ENCODE measurements at regions not wholly inside any gene's neighbourhood (a gene's known extent, or its start where the extent isn't known, plus 50 kb on each side); places are given as distances from the start of the nearest gene placed in this dataset.

GRCh38 chr4:60721685-60722084 lies 478.4 kb upstream of the ADGRL3 start:
- Histone ChIP-seq H4K8ac (replicated peaks; ENCODE audit: insufficient read length, low read depth, low read length) (no peak overlapping the region), H4K20me1 (ENCODE audit: control insufficient read depth, insufficient read depth, insufficient read length) (no peaks in the 10 kb centered on the region), H3K4ac (ENCODE audit: low read depth, low read length) (no peak overlapping the region), H4K5ac (ENCODE audit: insufficient read length, low read depth, low read length) (no peak overlapping the region), H3K4me2 (ENCODE audit: insufficient read depth, insufficient read length, low read length) (no peak overlapping the region), H3K27me3 (ENCODE audit: insufficient read depth, low read length) (no peaks in the 10 kb centered on the region), H2BK20ac (ENCODE audit: low read depth, low read length, poor library complexity, severe bottlenecking) (no peak overlapping the region), H3K14ac (ENCODE audit: insufficient read depth, low read length) (no peak overlapping the region), H3K9me3 (ENCODE audit: control insufficient read depth, low read depth, low read length) (no peaks in the 10 kb centered on the region), H3K27ac (ENCODE audit: insufficient read length, low read depth, low read length) (no peak overlapping the region), H2AFZ (ENCODE audit: low read length) (no peak overlapping the region), H2BK12ac (ENCODE audit: insufficient read length, low read depth, low read length) (no peak overlapping the region), H3K4me1 (ENCODE audit: insufficient read depth, low read length) (no peaks in the 10 kb centered on the region), H3K23me2 (ENCODE audit: insufficient read length, low read depth, low read length, poor library complexity, severe bottlenecking) (no peaks in the 10 kb centered on the region), H4K91ac (ENCODE audit: insufficient read length, low read depth, low read length) (no peak overlapping the region), H3K79me2 (ENCODE audit: insufficient read depth, low read length) (no peaks in the 10 kb centered on the region), H3K18ac (ENCODE audit: insufficient read length, low read depth, low read length) (no peak overlapping the region), H2BK5ac (ENCODE audit: insufficient read length, low read length) (no peak overlapping the region), H3T11ph (ENCODE audit: low read length) (no peak overlapping the region), H3K9ac (ENCODE audit: extremely low read depth, insufficient read length, low read length) (no peak overlapping the region), H3K23ac (ENCODE audit: insufficient read length, low read depth, low read length) (no peak overlapping the region), H2BK15ac (ENCODE audit: low read depth, low read length) (no peak overlapping the region), H2AK5ac (ENCODE audit: insufficient read length, low read length) (no peak overlapping the region), H3K79me1 (ENCODE audit: insufficient read depth, low read depth, low read length, poor library complexity, severe bottlenecking) (no peaks in the 10 kb centered on the region), H2BK120ac (ENCODE audit: low read depth, low read length, poor library complexity, severe bottlenecking) (no peak overlapping the region), H3K56ac (ENCODE audit: insufficient read length, low read depth, low read length) (no peak overlapping the region)
- no peaks in the 10 kb centered on the region for H3K36me3 Mint-ChIP-seq (ENCODE audit: insufficient read depth in 1 of 3, low read depth in 3 of 3)
- no peak overlapping the region for H3K4me3 Mint-ChIP-seq
- no peak for DNase-seq
- H3K9me3 Mint-ChIP-seq: no peaks in the 10 kb centered on the region
- peaks cover 2 to 3% of the 10 kb centered on the region in 2 experiments; a peak in 3 of 4 replicates for H3K4me1 Mint-ChIP-seq
- WGBS (ENCODE audit: extremely low coverage, insufficient read length, low lambda C conversion rate): no CpG with 5 or more reads among the region's 1 CpG
- no peak for TF ChIP-seq CTCF (conservative IDR thresholded peaks at IDR 0.05)
- H3K27me3 Mint-ChIP-seq (ENCODE audit: low read depth): no peaks in the 10 kb centered on the region
- no peak overlapping the region for H3K27ac Mint-ChIP-seq

Data from H9 (cell line).